ENCODE measurements at regions not wholly inside any gene's neighbourhood (a gene's known extent, or its start where the extent isn't known, plus 50 kb on each side); places are given as distances from the start of the nearest gene placed in this dataset.

GRCh38 chr3:18092726-18093125, 332.4 kb downstream of the SATB1 start:
- TF ChIP-seq CTCF (IDR thresholded peaks at IDR 0.05) (no peak), POLR2A (IDR thresholded peaks at IDR 0.05) (no peak)
